Stimulated activated CD4-positive, alpha-beta T cell treated with anti-CD3 and anti-CD28 coated beads, TNF-alpha, amount 100 ng/mL, for 48 hours (primary cell): ENCODE measurements at regions not wholly inside any gene's neighbourhood (a gene's known extent, or its start where the extent isn't known, plus 50 kb on each side); places are given as distances from the start of the nearest gene placed in this dataset.
A peak's percentile ranks its signal among the peaks of the same experiment; 100 is the strongest.
"Not testable (repeated sequence)": the region's sequence is repeated elsewhere in the genome, so short reads cannot be mapped to it uniquely, and the experiment has no call there.

Experiments used
- DNase-seq, 3 donors: peaks; one replicate each; pipeline ENCODE4 v3.0.0-alpha.2; 2020; ENCODE audit warnings: low read depth in 3 of 3

- not testable (repeated sequence) for DNase-seq
These were observed 66.2 kb upstream of the PAPPA2 start for GRCh38 chr1:176396604-176397395.

- DNase-seq, result no peak
These were observed 71.4 kb upstream of the PAPPA2 start for GRCh38 chr1:176391621-176392020.

- no peak for DNase-seq
These were observed 78.1 kb upstream of the PAPPA2 start for GRCh38 chr1:176384841-176385240.

GRCh38 chr1:176382163-176382562 is 80.8 kb upstream of the PAPPA2 start:
- DNase-seq, result no peak

GRCh38 chr1:176379626-176380339 is 83.2 kb upstream of the PAPPA2 start:
- DNase-seq, result no peak

- DNase-seq, result peak; percentile 46 to 54 (median 48)
These were observed 87.9 kb upstream of the PAPPA2 start for GRCh38 chr1:176374967-176375569.

GRCh38 chr1:176364236-176364905 is 98.6 kb upstream of the PAPPA2 start:
- no peak for DNase-seq

- not testable (repeated sequence) for DNase-seq
These were observed 113.8 kb upstream of the PAPPA2 start for GRCh38 chr1:176349135-176349715.

GRCh38 chr1:176341656-176342055 is 121.3 kb upstream of the PAPPA2 start:
- no peak for DNase-seq

GRCh38 chr1:176338877-176339276 is 124.1 kb upstream of the PAPPA2 start:
- no peak for DNase-seq

- no peak for DNase-seq
These were observed 123.7 kb upstream of the COP1 start for GRCh38 chr1:176330782-176331181.

GRCh38 chr1:176325664-176326063 is 118.6 kb upstream of the COP1 start:
- DNase-seq, result no peak

- DNase-seq, result no peak
These were observed 116.4 kb upstream of the COP1 start for GRCh38 chr1:176323472-176323871.

- no peak for DNase-seq
These were observed 108.6 kb upstream of the COP1 start for GRCh38 chr1:176315519-176316220.

GRCh38 chr1:176296602-176297001 is 89.5 kb upstream of the COP1 start:
- not testable (repeated sequence) for DNase-seq

GRCh38 chr1:176285996-176286395 is 78.9 kb upstream of the COP1 start:
- no peak for DNase-seq

GRCh38 chr1:176271572-176271971 is 64.5 kb upstream of the COP1 start:
- no peak for DNase-seq
